HEK293 (cell line): ENCODE measurements at regions not wholly inside any gene's neighbourhood (a gene's known extent, or its start where the extent isn't known, plus 50 kb on each side); places are given as distances from the start of the nearest gene placed in this dataset.

Experiments
- OVOL3 ChIP-seq: fragments of 450-650 bp; formaldehyde crosslinking; IDR thresholded peaks from 2 replicates; pipeline ENCODE4 v1.5.1; 2016; ENCODE audit warnings: missing biosample characterization, missing genetic modification characterization
- RBAK ChIP-seq: fragments of 450-650 bp; formaldehyde crosslinking; IDR thresholded peaks from 2 replicates; pipeline ENCODE4 v1.5.1; 2016; ENCODE audit warnings: missing biosample characterization, missing genetic modification characterization
- ZBTB20 ChIP-seq: fragments of 450-650 bp; formaldehyde crosslinking; IDR thresholded peaks from 2 replicates; pipeline ENCODE4 v1.5.1; 2016; ENCODE audit warnings: missing biosample characterization, missing genetic modification characterization
- ZBTB8A ChIP-seq: fragments of 450-650 bp; formaldehyde crosslinking; IDR thresholded peaks from 2 replicates; pipeline ENCODE4 v1.5.1; 2016; ENCODE audit warnings: missing biosample characterization, missing genetic modification characterization
- ZNF112 ChIP-seq: fragments of 450-650 bp; formaldehyde crosslinking; IDR thresholded peaks from 2 replicates; pipeline ENCODE4 v1.5.0; 2017; ENCODE audit warnings: missing biosample characterization, missing genetic modification characterization
- ZNF121 ChIP-seq: fragments of 450-650 bp; formaldehyde crosslinking; IDR thresholded peaks from 2 replicates; pipeline ENCODE4 v1.5.1; 2016; ENCODE audit warnings: missing biosample characterization, missing genetic modification characterization
- ZNF214 ChIP-seq: fragments of 450-650 bp; formaldehyde crosslinking; IDR thresholded peaks from 2 replicates; pipeline ENCODE4 v1.5.1; 2017; ENCODE audit warnings: missing biosample characterization, mild to moderate bottlenecking, missing genetic modification characterization, borderline replicate concordance
- ZNF76 ChIP-seq: fragments of 450-650 bp; formaldehyde crosslinking; IDR thresholded peaks from 2 replicates; pipeline ENCODE4; 2016; ENCODE audit warnings: low read depth, missing biosample characterization, missing genetic modification characterization, borderline replicate concordance
- ZSCAN16 ChIP-seq: fragments of 450-650 bp; formaldehyde crosslinking; IDR thresholded peaks from 2 replicates; pipeline ENCODE4 v1.5.1; 2016; ENCODE audit warnings: missing biosample characterization, missing genetic modification characterization
- TF ChIP-seq, protein P1 (sequence below): fragments of 450-650 bp; formaldehyde crosslinking; IDR thresholded peaks from 2 replicates; pipeline ENCODE4 v1.5.1; 2016; ENCODE audit warnings: missing biosample characterization, missing genetic modification characterization, low read depth
- TF ChIP-seq, protein P2 (sequence below): fragments of 450-650 bp; formaldehyde crosslinking; IDR thresholded peaks from 2 replicates; pipeline ENCODE4 v1.5.1; 2016; ENCODE audit warnings: missing biosample characterization, missing genetic modification characterization

DNA sequence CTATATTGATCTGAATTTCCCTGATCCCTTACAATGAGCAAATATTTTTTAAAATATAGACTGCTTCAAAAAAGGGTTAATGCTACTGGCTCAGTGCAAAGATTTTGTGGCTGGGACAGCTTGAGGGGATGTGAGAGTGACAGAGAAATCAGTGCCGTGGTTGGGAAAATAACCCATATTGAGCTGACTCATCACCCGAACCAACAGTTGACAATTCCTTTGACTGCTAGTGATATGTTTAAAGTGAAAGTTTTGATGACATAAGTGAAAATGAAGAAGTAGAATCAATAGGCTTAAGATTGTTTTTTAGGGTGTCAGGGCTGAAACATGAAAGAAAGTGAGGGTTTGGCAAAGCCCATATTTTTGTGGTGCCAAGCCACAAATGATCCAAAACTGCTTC lies 257.1 kb upstream of the TENM4 start:
- TF ChIP-seq OVOL3 (tag by site-specific recombination) (no peak), ZSCAN16 (tag by site-specific recombination) (no peak), ZNF76 (tag by site-specific recombination) (no peak), ZBTB20 (tag by site-specific recombination) (no peak), ZNF214 (tag by site-specific recombination) (no peak), RBAK (no peak), ZBTB8A (tag by site-specific recombination) (no peak), ZNF112 (tag by site-specific recombination) (no peak), ZNF121 (tag by site-specific recombination) (no peak)
- TF ChIP-seq, protein P1, sequence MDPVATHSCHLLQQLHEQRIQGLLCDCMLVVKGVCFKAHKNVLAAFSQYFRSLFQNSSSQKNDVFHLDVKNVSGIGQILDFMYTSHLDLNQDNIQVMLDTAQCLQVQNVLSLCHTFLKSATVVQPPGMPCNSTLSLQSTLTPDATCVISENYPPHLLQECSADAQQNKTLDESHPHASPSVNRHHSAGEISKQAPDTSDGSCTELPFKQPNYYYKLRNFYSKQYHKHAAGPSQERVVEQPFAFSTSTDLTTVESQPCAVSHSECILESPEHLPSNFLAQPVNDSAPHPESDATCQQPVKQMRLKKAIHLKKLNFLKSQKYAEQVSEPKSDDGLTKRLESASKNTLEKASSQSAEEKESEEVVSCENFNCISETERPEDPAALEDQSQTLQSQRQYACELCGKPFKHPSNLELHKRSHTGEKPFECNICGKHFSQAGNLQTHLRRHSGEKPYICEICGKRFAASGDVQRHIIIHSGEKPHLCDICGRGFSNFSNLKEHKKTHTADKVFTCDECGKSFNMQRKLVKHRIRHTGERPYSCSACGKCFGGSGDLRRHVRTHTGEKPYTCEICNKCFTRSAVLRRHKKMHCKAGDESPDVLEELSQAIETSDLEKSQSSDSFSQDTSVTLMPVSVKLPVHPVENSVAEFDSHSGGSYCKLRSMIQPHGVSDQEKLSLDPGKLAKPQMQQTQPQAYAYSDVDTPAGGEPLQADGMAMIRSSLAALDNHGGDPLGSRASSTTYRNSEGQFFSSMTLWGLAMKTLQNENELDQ (tag by site-specific recombination): no peak
- TF ChIP-seq, protein P2, sequence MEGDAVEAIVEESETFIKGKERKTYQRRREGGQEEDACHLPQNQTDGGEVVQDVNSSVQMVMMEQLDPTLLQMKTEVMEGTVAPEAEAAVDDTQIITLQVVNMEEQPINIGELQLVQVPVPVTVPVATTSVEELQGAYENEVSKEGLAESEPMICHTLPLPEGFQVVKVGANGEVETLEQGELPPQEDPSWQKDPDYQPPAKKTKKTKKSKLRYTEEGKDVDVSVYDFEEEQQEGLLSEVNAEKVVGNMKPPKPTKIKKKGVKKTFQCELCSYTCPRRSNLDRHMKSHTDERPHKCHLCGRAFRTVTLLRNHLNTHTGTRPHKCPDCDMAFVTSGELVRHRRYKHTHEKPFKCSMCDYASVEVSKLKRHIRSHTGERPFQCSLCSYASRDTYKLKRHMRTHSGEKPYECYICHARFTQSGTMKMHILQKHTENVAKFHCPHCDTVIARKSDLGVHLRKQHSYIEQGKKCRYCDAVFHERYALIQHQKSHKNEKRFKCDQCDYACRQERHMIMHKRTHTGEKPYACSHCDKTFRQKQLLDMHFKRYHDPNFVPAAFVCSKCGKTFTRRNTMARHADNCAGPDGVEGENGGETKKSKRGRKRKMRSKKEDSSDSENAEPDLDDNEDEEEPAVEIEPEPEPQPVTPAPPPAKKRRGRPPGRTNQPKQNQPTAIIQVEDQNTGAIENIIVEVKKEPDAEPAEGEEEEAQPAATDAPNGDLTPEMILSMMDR (tag by site-specific recombination): no peak
